ENCODE measurements at regions not wholly inside any gene's neighbourhood (a gene's known extent, or its start where the extent isn't known, plus 50 kb on each side); places are given as distances from the start of the nearest gene placed in this dataset.

GRCh38 chr20:29689411-29690225 is 1567.8 kb upstream of the DEFB115 start:
- Histone ChIP-seq H3K4ac (ENCODE audit: low read depth, low read length) (no peak overlapping the region), H4K20me1 (ENCODE audit: insufficient read depth, low read length) (no peaks in the 10 kb centered on the region), H3K27me3 (ENCODE audit: control insufficient read depth, insufficient read depth, low read length) (no peaks in the 10 kb centered on the region), H2AFZ (replicated peaks; ENCODE audit: low read length, poor library complexity) (no peak overlapping the region), H2BK120ac (ENCODE audit: low read depth, low read length) (no peak overlapping the region), H3K79me1 (ENCODE audit: low read depth in 1 of 2, low read length in 2 of 2) (no peaks in the 10 kb centered on the region), H3K23ac (ENCODE audit: low read depth, low read length) (no peak overlapping the region), H3K36me3 (ENCODE audit: control insufficient read depth, insufficient read depth, low read length) (no peaks in the 10 kb centered on the region), H2BK20ac (ENCODE audit: low read depth, low read length) (no peak overlapping the region), H4K5ac (ENCODE audit: low read depth, low read length) (no peak overlapping the region), H3K9ac (ENCODE audit: low read depth, low read length) (no peak overlapping the region), H3K9me3 (ENCODE audit: control insufficient read depth, insufficient read depth, low read length) (peaks cover 10% of the 10 kb centered on the region), H2BK5ac (ENCODE audit: low read depth, low read length, poor library complexity, severe bottlenecking) (no peak overlapping the region), H3K4me1 (ENCODE audit: control insufficient read depth, insufficient read depth, low read length) (no peaks in the 10 kb centered on the region), H4K8ac (ENCODE audit: low read depth in 2 of 2, low read length in 2 of 2) (no peak overlapping the region), H3K9me1 (ENCODE audit: insufficient read depth, low read length) (no peaks in the 10 kb centered on the region), H2BK15ac (ENCODE audit: low read depth, low read length) (no peak overlapping the region), H3K27ac (ENCODE audit: insufficient read depth, low read length) (no peak overlapping the region), H3K18ac (ENCODE audit: low read depth, low read length) (no peak overlapping the region), H2AK9ac (replicated peaks; ENCODE audit: low read depth, low read length, poor library complexity) (no peak overlapping the region), H4K91ac (ENCODE audit: insufficient read depth, low read depth, low read length) (no peak overlapping the region), H3K4me3 (ENCODE audit: insufficient read depth, low read depth, low read length) (no peak overlapping the region), H3K14ac (replicated peaks; ENCODE audit: low read depth, low read length) (no peak overlapping the region), H2AK5ac (ENCODE audit: low read depth, low read length) (no peak overlapping the region), H3K4me2 (ENCODE audit: low read depth, low read length) (no peak overlapping the region), H3K56ac (ENCODE audit: extremely low read depth, insufficient read depth, low read length) (no peak overlapping the region)
- dilution Hi-C loops (cut with HindIII; ENCODE audit: low sequenced_read_pairs, unreplicated experiment) = no loop called here
- ATAC-seq (ENCODE audit: low read depth) (no peak), DNase-seq (no peak)
- CTCF ChIA-PET = no interaction called here
- POLR2A ChIA-PET (ENCODE audit: unreplicated experiment) = no interaction called here
- BruUV-seq (replicated peaks) = no TSS peak
- intact Hi-C loops (cut with micrococcal nuclease) = no loop called here
- WGBS, 2 experiments (ENCODE audit: extremely low coverage in 2 of 2, insufficient read length in 1 of 2) = 46% methylated on average over 17 of the region's 48 CpGs; no CpG with 5 or more reads in 1 of the 2 experiments
- TF ChIP-seq RFX5 (IDR thresholded peaks at IDR 0.05; ENCODE audit: low read depth, low read length) (no peak), CTCF (conservative IDR thresholded peaks at IDR 0.05; ENCODE audit: low read depth, low read length) (no peak), RCOR1 (IDR thresholded peaks at IDR 0.05; ENCODE audit: insufficient replicate concordance, low read length) (no peak), RAD21 (IDR thresholded peaks at IDR 0.05; ENCODE audit: low read length) (no peak), MAFK (IDR thresholded peaks at IDR 0.05; ENCODE audit: low read depth, low read length) (no peak), FOS (IDR thresholded peaks at IDR 0.05; ENCODE audit: low read depth, low read length) (no peak), CEBPB (IDR thresholded peaks at IDR 0.05; ENCODE audit: low read depth, low read length) (no peak), NFE2L2 (IDR thresholded peaks at IDR 0.05; ENCODE audit: low read depth, low read length) (no peak), MXI1 (IDR thresholded peaks at IDR 0.05; ENCODE audit: borderline replicate concordance, low read depth, low read length) (no peak), USF2 (IDR thresholded peaks at IDR 0.05; ENCODE audit: low read depth, low read length) (no peak), MAZ (IDR thresholded peaks at IDR 0.05; ENCODE audit: borderline replicate concordance, low read depth, low read length) (no peak), SMC3 (IDR thresholded peaks at IDR 0.05; ENCODE audit: low read depth, low read length) (no peak), BHLHE40 (IDR thresholded peaks at IDR 0.05; ENCODE audit: low read depth, low read length) (no peak), ELK1 (IDR thresholded peaks at IDR 0.05; ENCODE audit: borderline replicate concordance, low read depth, low read length) (no peak), POLR2A (IDR thresholded peaks at IDR 0.05; ENCODE audit: low read depth, low read length) (no peak), CHD1 (IDR thresholded peaks at IDR 0.05; ENCODE audit: low read depth, low read length) (no peak)
- in situ Hi-C loops (cut with MboI; ENCODE audit: low sequenced_read_pairs) = no loop called here

All from IMR-90 (cell line).